ENCODE measurements at regions not wholly inside any gene's neighbourhood (a gene's known extent, or its start where the extent isn't known, plus 50 kb on each side); places are given as distances from the start of the nearest gene placed in this dataset.

- no peak overlapping the region for H3K4me3 ChIP-seq
- no peaks in the 10 kb centered on the region for H3K4me1 ChIP-seq (ENCODE audit: insufficient read depth)
- no peaks in the 10 kb centered on the region for H3K27me3 ChIP-seq (replicated peaks; ENCODE audit: insufficient read depth)
- in situ Hi-C loops (cut with MboI), result no loop called here
- 28 to 33% methylated on average over 3 of the region's 3 CpGs for WGBS, 2 experiments (ENCODE audit: low coverage in 1 of 2, low lambda C conversion rate in 2 of 2, missing lambda C conversion rate in 2 of 2)
- no peak overlapping the region for H3K4me2 ChIP-seq (ENCODE audit: unreplicated experiment)
- H3K36me3 ChIP-seq (ENCODE audit: low read depth), result no peaks in the 10 kb centered on the region
- H4K20me1 ChIP-seq (ENCODE audit: insufficient read depth), result no peaks in the 10 kb centered on the region
- H3K79me2 ChIP-seq (ENCODE audit: insufficient read depth), result no peaks in the 10 kb centered on the region
- H3K27ac ChIP-seq, result no peak overlapping the region
- no peaks in the 10 kb centered on the region for H3K9me3 ChIP-seq (ENCODE audit: low read depth)
- no peak overlapping the region for H2AFZ ChIP-seq
- H3K9ac ChIP-seq, result no peak overlapping the region
- no peaks in the 10 kb centered on the region for H3F3A ChIP-seq (ENCODE audit: insufficient read depth)
- no peak for TF ChIP-seq EZH2phosphoT487 (IDR thresholded peaks at IDR 0.05; ENCODE audit: insufficient read depth, low read depth)
- TF ChIP-seq EZH2 (IDR thresholded peaks at IDR 0.05; ENCODE audit: insufficient read depth, poor library complexity, severe bottlenecking), result no peak
- no peak for DNase-seq
- no peaks in the 10 kb centered on the region for H3K9me2 ChIP-seq (ENCODE audit: insufficient read depth)
These were observed 1043.8 kb downstream of the PLA2G4A start for GRCh38 chr1:187872550-187872949.

- no peak overlapping the region for H3K4me3 ChIP-seq
- in situ Hi-C loops (cut with MboI), result no loop called here
- WGBS, 2 experiments (ENCODE audit: low coverage in 1 of 2, low lambda C conversion rate in 2 of 2, missing lambda C conversion rate in 2 of 2), result 8 to 11% methylated on average over 2 of the region's 2 CpGs
These were observed 1044.4 kb downstream of the PLA2G4A start for GRCh38 chr1:187873126-187873525.

GRCh38 chr1:187876775-187877174, 1048.0 kb downstream of the PLA2G4A start:
- TF ChIP-seq EZH2phosphoT487 (IDR thresholded peaks at IDR 0.05; ENCODE audit: insufficient read depth, low read depth), result no peak
- TF ChIP-seq EZH2 (IDR thresholded peaks at IDR 0.05; ENCODE audit: insufficient read depth, poor library complexity, severe bottlenecking), result no peak
- Histone ChIP-seq H3F3A (ENCODE audit: insufficient read depth) (no peaks in the 10 kb centered on the region), H3K4me1 (ENCODE audit: insufficient read depth) (no peaks in the 10 kb centered on the region), H3K79me2 (ENCODE audit: insufficient read depth) (no peaks in the 10 kb centered on the region), H2AFZ (no peak overlapping the region), H4K20me1 (ENCODE audit: insufficient read depth) (no peaks in the 10 kb centered on the region), H3K36me3 (ENCODE audit: low read depth) (no peaks in the 10 kb centered on the region), H3K9me2 (ENCODE audit: insufficient read depth) (no peaks in the 10 kb centered on the region), H3K4me3 (no peak overlapping the region), H3K4me2 (ENCODE audit: unreplicated experiment) (no peak overlapping the region), H3K27me3 (replicated peaks; ENCODE audit: insufficient read depth) (no peaks in the 10 kb centered on the region), H3K9ac (no peak overlapping the region), H3K9me3 (ENCODE audit: low read depth) (no peaks in the 10 kb centered on the region), H3K27ac (no peak overlapping the region)
- in situ Hi-C loops (cut with MboI), result no loop called here
- no peak for DNase-seq
- WGBS, 2 experiments (ENCODE audit: low coverage in 1 of 2, low lambda C conversion rate in 2 of 2, missing lambda C conversion rate in 2 of 2), result 27 to 37% methylated on average over 2 of the region's 2 CpGs

More at GRCh38 chr1:187873126-187873525, 1044.4 kb downstream of the PLA2G4A start:
- no peak overlapping the region for H2AFZ ChIP-seq
- no peaks in the 10 kb centered on the region for H3K36me3 ChIP-seq (ENCODE audit: low read depth)
- no peaks in the 10 kb centered on the region for H3K27me3 ChIP-seq (replicated peaks; ENCODE audit: insufficient read depth)
- no peaks in the 10 kb centered on the region for H3K4me1 ChIP-seq (ENCODE audit: insufficient read depth)
- H3F3A ChIP-seq (ENCODE audit: insufficient read depth), result no peaks in the 10 kb centered on the region
- no peaks in the 10 kb centered on the region for H3K9me2 ChIP-seq (ENCODE audit: insufficient read depth)
- H3K79me2 ChIP-seq (ENCODE audit: insufficient read depth), result no peaks in the 10 kb centered on the region
- no peak overlapping the region for H3K4me2 ChIP-seq (ENCODE audit: unreplicated experiment)
- no peaks in the 10 kb centered on the region for H3K9me3 ChIP-seq (ENCODE audit: low read depth)
- H4K20me1 ChIP-seq (ENCODE audit: insufficient read depth), result no peaks in the 10 kb centered on the region
- TF ChIP-seq EZH2 (IDR thresholded peaks at IDR 0.05; ENCODE audit: insufficient read depth, poor library complexity, severe bottlenecking) (no peak), EZH2phosphoT487 (IDR thresholded peaks at IDR 0.05; ENCODE audit: insufficient read depth, low read depth) (no peak)
- no peak for DNase-seq
- H3K27ac ChIP-seq, result no peak overlapping the region
- H3K9ac ChIP-seq, result no peak overlapping the region

GRCh38 chr1:187877220-187877619, 1048.5 kb downstream of the PLA2G4A start:
- no peaks in the 10 kb centered on the region for H3K9me2 ChIP-seq (ENCODE audit: insufficient read depth)
- no peak for TF ChIP-seq EZH2phosphoT487 (IDR thresholded peaks at IDR 0.05; ENCODE audit: insufficient read depth, low read depth)
- H2AFZ ChIP-seq, result no peak overlapping the region
- in situ Hi-C loops (cut with MboI), result no loop called here
- no peaks in the 10 kb centered on the region for H3K79me2 ChIP-seq (ENCODE audit: insufficient read depth)
- no peak overlapping the region for H3K9ac ChIP-seq
- no peak for DNase-seq
- no peaks in the 10 kb centered on the region for H3K9me3 ChIP-seq (ENCODE audit: low read depth)
- H3K4me1 ChIP-seq (ENCODE audit: insufficient read depth), result no peaks in the 10 kb centered on the region
- no peaks in the 10 kb centered on the region for H3K27me3 ChIP-seq (replicated peaks; ENCODE audit: insufficient read depth)
- H3K36me3 ChIP-seq (ENCODE audit: low read depth), result no peaks in the 10 kb centered on the region
- no peak overlapping the region for H3K4me2 ChIP-seq (ENCODE audit: unreplicated experiment)
- H4K20me1 ChIP-seq (ENCODE audit: insufficient read depth), result no peaks in the 10 kb centered on the region
- 5 to 6% methylated on average over 5 of the region's 5 CpGs for WGBS, 2 experiments (ENCODE audit: low coverage in 1 of 2, low lambda C conversion rate in 2 of 2, missing lambda C conversion rate in 2 of 2)
- no peak overlapping the region for H3K27ac ChIP-seq
- no peak overlapping the region for H3K4me3 ChIP-seq
- no peaks in the 10 kb centered on the region for H3F3A ChIP-seq (ENCODE audit: insufficient read depth)

- H3K4me2 ChIP-seq (ENCODE audit: unreplicated experiment), result no peak overlapping the region
- H3K9ac ChIP-seq, result no peak overlapping the region
- no peaks in the 10 kb centered on the region for H4K20me1 ChIP-seq (ENCODE audit: insufficient read depth)
- H3K27me3 ChIP-seq (replicated peaks; ENCODE audit: insufficient read depth), result no peaks in the 10 kb centered on the region
- no peaks in the 10 kb centered on the region for H3K9me3 ChIP-seq (ENCODE audit: low read depth)
- no peaks in the 10 kb centered on the region for H3K36me3 ChIP-seq (ENCODE audit: low read depth)
- no peaks in the 10 kb centered on the region for H3K4me1 ChIP-seq (ENCODE audit: insufficient read depth)
- in situ Hi-C loops (cut with MboI), result no loop called here
- TF ChIP-seq EZH2 (IDR thresholded peaks at IDR 0.05; ENCODE audit: insufficient read depth, poor library complexity, severe bottlenecking) (no peak), EZH2phosphoT487 (IDR thresholded peaks at IDR 0.05; ENCODE audit: insufficient read depth, low read depth) (no peak)
- no peak overlapping the region for H3K4me3 ChIP-seq
- H3K9me2 ChIP-seq (ENCODE audit: insufficient read depth), result no peaks in the 10 kb centered on the region
- DNase-seq, result no peak
- 38 to 43% methylated on average over 8 of the region's 8 CpGs for WGBS, 2 experiments (ENCODE audit: low coverage in 1 of 2, low lambda C conversion rate in 2 of 2, missing lambda C conversion rate in 2 of 2)
- no peak overlapping the region for H3K27ac ChIP-seq
- no peaks in the 10 kb centered on the region for H3F3A ChIP-seq (ENCODE audit: insufficient read depth)
- H2AFZ ChIP-seq, result no peak overlapping the region
- no peaks in the 10 kb centered on the region for H3K79me2 ChIP-seq (ENCODE audit: insufficient read depth)
These were observed 1050.1 kb downstream of the PLA2G4A start for GRCh38 chr1:187878883-187879282.
